ENCODE measurements at regions not wholly inside any gene's neighbourhood (a gene's known extent, or its start where the extent isn't known, plus 50 kb on each side); places are given as distances from the start of the nearest gene placed in this dataset.
"Not testable (repeated sequence)": the region's sequence is repeated elsewhere in the genome, so short reads cannot be mapped to it uniquely, and the experiment has no call there.

GRCh38 chrX:131649741-131650140 is 105.9 kb downstream of the OR13H1 start:
- Histone ChIP-seq H3K9ac (no peak overlapping the region), H2AFZ (ENCODE audit: low read depth) (no peak overlapping the region), H3K79me2 (ENCODE audit: insufficient read depth, low read depth) (no peaks in the 10 kb centered on the region), H4K20me1 (ENCODE audit: insufficient read depth) (no peaks in the 10 kb centered on the region), H3K36me3 (ENCODE audit: insufficient read depth) (no peaks in the 10 kb centered on the region), H3K4me3 (IDR thresholded peaks at IDR 0.05; ENCODE audit: insufficient read depth, low read depth, low read length) (no peak overlapping the region), H3K4me2 (no peak overlapping the region), H3K27ac (no peak overlapping the region), H3K4me1 (ENCODE audit: low read depth, poor library complexity, severe bottlenecking) (no peaks in the 10 kb centered on the region), H3K27me3 (ENCODE audit: insufficient read depth, low read depth) (no peaks in the 10 kb centered on the region)
- TF ChIP-seq, protein P1, sequence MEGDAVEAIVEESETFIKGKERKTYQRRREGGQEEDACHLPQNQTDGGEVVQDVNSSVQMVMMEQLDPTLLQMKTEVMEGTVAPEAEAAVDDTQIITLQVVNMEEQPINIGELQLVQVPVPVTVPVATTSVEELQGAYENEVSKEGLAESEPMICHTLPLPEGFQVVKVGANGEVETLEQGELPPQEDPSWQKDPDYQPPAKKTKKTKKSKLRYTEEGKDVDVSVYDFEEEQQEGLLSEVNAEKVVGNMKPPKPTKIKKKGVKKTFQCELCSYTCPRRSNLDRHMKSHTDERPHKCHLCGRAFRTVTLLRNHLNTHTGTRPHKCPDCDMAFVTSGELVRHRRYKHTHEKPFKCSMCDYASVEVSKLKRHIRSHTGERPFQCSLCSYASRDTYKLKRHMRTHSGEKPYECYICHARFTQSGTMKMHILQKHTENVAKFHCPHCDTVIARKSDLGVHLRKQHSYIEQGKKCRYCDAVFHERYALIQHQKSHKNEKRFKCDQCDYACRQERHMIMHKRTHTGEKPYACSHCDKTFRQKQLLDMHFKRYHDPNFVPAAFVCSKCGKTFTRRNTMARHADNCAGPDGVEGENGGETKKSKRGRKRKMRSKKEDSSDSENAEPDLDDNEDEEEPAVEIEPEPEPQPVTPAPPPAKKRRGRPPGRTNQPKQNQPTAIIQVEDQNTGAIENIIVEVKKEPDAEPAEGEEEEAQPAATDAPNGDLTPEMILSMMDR (conservative IDR thresholded peaks at IDR 0.05; ENCODE audit: low read depth, low read length): no peak

DNA sequence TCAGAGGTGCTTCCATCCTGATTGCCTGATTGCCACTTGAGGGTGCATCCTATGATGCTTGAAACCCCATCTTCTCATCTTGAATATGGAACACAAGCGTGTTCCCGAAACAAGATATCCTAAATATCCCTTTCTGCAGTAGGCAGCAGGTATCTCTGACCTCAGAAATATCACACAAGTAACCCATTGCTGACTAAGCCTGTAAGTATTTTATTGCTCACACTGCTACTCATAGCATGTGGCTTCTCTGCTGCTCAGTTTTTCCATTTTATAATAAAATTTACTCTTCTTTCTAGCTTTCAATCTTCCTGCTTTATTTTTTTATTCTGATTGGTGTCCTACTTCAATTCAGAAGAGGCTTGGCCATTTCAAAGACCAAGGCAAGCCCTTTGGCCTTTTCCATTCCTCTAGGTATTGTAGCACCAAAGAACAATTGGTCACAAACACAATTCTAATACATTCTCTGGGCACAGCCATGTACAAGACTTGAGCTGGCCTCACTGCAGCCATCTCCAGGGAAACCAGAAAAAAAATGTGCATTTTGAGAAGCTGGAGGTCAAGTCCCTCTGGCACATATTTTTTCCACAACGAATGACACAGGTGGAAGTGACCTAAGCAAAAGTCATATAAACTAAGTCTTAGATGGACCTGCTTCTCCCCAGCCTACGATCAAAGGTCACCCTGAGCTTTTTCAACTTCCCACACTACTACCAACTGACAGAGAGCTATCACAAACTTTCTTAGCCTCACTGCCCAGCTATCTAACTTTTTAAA is 107.0 kb downstream of the OR13H1 start:
- H3K79me2 ChIP-seq (ENCODE audit: insufficient read depth, low read depth): no peaks in the 10 kb centered on the region
- no peak overlapping the region for H3K9ac ChIP-seq
- H3K4me3 ChIP-seq (IDR thresholded peaks at IDR 0.05; ENCODE audit: insufficient read depth, low read depth, low read length): no peak overlapping the region
- no peaks in the 10 kb centered on the region for H3K4me1 ChIP-seq (ENCODE audit: low read depth, poor library complexity, severe bottlenecking)
- H4K20me1 ChIP-seq (ENCODE audit: insufficient read depth): no peaks in the 10 kb centered on the region
- no peak overlapping the region for H2AFZ ChIP-seq (ENCODE audit: low read depth)
- no peak overlapping the region for H3K4me2 ChIP-seq
- H3K27me3 ChIP-seq (ENCODE audit: insufficient read depth, low read depth): no peaks in the 10 kb centered on the region
- no peak overlapping the region for H3K27ac ChIP-seq
- TF ChIP-seq, protein P1 (conservative IDR thresholded peaks at IDR 0.05; ENCODE audit: low read depth, low read length): no peak
- no peaks in the 10 kb centered on the region for H3K36me3 ChIP-seq (ENCODE audit: insufficient read depth)

GRCh38 chrX:131663726-131664125 is 119.9 kb downstream of the OR13H1 start:
- not testable (repeated sequence) for H3K4me2 ChIP-seq; H4K20me1 ChIP-seq (ENCODE audit: insufficient read depth); H3K4me1 ChIP-seq (ENCODE audit: low read depth, poor library complexity, severe bottlenecking); H3K79me2 ChIP-seq (ENCODE audit: insufficient read depth, low read depth); H3K27ac ChIP-seq; H2AFZ ChIP-seq (ENCODE audit: low read depth); H3K4me3 ChIP-seq (IDR thresholded peaks at IDR 0.05; ENCODE audit: insufficient read depth, low read depth, low read length); H3K36me3 ChIP-seq (ENCODE audit: insufficient read depth); H3K9ac ChIP-seq; H3K27me3 ChIP-seq (ENCODE audit: insufficient read depth, low read depth)

GRCh38 chrX:131671735-131672134 is 127.9 kb downstream of the OR13H1 start:
- no peaks in the 10 kb centered on the region for H3K79me2 ChIP-seq (ENCODE audit: insufficient read depth, low read depth)
- H3K4me1 ChIP-seq (ENCODE audit: low read depth, poor library complexity, severe bottlenecking): no peaks in the 10 kb centered on the region
- no peak overlapping the region for H3K9ac ChIP-seq
- H2AFZ ChIP-seq (ENCODE audit: low read depth): no peak overlapping the region
- no peaks in the 10 kb centered on the region for H4K20me1 ChIP-seq (ENCODE audit: insufficient read depth)
- H3K4me3 ChIP-seq (IDR thresholded peaks at IDR 0.05; ENCODE audit: insufficient read depth, low read depth, low read length): no peak overlapping the region
- no peak overlapping the region for H3K4me2 ChIP-seq
- H3K27me3 ChIP-seq (ENCODE audit: insufficient read depth, low read depth): no peaks in the 10 kb centered on the region
- TF ChIP-seq, protein P1 (conservative IDR thresholded peaks at IDR 0.05; ENCODE audit: low read depth, low read length): no peak
- no peak overlapping the region for H3K27ac ChIP-seq
- H3K36me3 ChIP-seq (ENCODE audit: insufficient read depth): no peaks in the 10 kb centered on the region

DNA sequence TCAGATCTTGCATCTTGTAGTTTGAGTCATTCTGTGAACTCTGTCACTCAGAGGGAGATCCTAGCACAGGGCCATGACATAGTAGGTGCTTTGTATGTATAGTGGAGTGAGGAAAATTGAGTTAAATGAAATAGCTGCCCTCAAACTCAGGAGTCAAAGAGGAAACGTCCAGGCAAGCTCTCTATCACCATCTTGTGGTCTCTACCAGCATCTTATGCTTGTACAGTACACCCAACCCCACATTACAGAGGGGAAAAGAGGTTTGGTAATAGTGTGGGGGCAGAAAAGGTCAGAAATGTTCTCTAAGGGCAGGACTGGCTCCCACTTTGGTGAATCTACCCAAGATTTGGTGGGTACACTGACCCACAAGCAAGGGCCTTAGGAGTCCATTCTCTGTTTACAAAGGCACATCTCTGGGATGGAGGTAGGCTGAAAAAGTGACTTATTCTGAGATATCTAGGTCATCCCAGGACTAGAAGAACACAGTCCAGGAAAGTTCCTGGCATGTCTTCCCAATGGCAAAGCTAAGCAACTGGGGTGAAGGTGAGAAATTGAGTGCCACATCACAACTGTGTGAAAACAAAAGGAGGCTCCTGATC is 131.8 kb downstream of the OR13H1 start:
- Histone ChIP-seq H3K27ac (no peak overlapping the region), H2AFZ (ENCODE audit: low read depth) (peak overlapping the region; percentile 26; the same call in 1 of the 2 replicates), H3K9ac (no peak overlapping the region), H4K20me1 (ENCODE audit: insufficient read depth) (no peaks in the 10 kb centered on the region), H3K27me3 (ENCODE audit: insufficient read depth, low read depth) (no peaks in the 10 kb centered on the region), H3K4me1 (ENCODE audit: low read depth, poor library complexity, severe bottlenecking) (no peaks in the 10 kb centered on the region), H3K36me3 (ENCODE audit: insufficient read depth) (no peaks in the 10 kb centered on the region), H3K4me2 (no peak overlapping the region), H3K79me2 (ENCODE audit: insufficient read depth, low read depth) (no peaks in the 10 kb centered on the region), H3K4me3 (IDR thresholded peaks at IDR 0.05; ENCODE audit: insufficient read depth, low read depth, low read length) (no peak overlapping the region)
- TF ChIP-seq, protein P1 (conservative IDR thresholded peaks at IDR 0.05; ENCODE audit: low read depth, low read length): peak; percentile 50; the same call in 1 of the 2 replicates
